ENCODE measurements at regions not wholly inside any gene's neighbourhood (a gene's known extent, or its start where the extent isn't known, plus 50 kb on each side); places are given as distances from the start of the nearest gene placed in this dataset.

- no peaks in the 10 kb centered on the region for H3K9me3 ChIP-seq
- no peak for TF ChIP-seq POLR2A (IDR thresholded peaks at IDR 0.05)
- no peak for TF ChIP-seq EP300 (IDR thresholded peaks at IDR 0.05)
- no peak for TF ChIP-seq POLR2AphosphoS5 (IDR thresholded peaks at IDR 0.05)
- TF ChIP-seq, protein P1, sequence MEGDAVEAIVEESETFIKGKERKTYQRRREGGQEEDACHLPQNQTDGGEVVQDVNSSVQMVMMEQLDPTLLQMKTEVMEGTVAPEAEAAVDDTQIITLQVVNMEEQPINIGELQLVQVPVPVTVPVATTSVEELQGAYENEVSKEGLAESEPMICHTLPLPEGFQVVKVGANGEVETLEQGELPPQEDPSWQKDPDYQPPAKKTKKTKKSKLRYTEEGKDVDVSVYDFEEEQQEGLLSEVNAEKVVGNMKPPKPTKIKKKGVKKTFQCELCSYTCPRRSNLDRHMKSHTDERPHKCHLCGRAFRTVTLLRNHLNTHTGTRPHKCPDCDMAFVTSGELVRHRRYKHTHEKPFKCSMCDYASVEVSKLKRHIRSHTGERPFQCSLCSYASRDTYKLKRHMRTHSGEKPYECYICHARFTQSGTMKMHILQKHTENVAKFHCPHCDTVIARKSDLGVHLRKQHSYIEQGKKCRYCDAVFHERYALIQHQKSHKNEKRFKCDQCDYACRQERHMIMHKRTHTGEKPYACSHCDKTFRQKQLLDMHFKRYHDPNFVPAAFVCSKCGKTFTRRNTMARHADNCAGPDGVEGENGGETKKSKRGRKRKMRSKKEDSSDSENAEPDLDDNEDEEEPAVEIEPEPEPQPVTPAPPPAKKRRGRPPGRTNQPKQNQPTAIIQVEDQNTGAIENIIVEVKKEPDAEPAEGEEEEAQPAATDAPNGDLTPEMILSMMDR (IDR thresholded peaks at IDR 0.05) = no peak
- DNase-seq (ENCODE audit: low spot score in 2 of 2) = no peak
- no peaks in the 10 kb centered on the region for H3K27me3 ChIP-seq
- no peak overlapping the region for H3K27ac ChIP-seq
- H3K4me1 ChIP-seq = no peaks in the 10 kb centered on the region
- WGBS = 80% methylated on average over 4 of the region's 4 CpGs
- H3K36me3 ChIP-seq = no peaks in the 10 kb centered on the region
- no peak overlapping the region for H3K4me3 ChIP-seq
These were observed 1921.4 kb upstream of the PCDH20 start for GRCh38 chr13:63337041-63337440.

GRCh38 chr13:63336549-63336948 lies 1920.9 kb upstream of the PCDH20 start:
- no peak overlapping the region for H3K27ac ChIP-seq
- no peak for TF ChIP-seq POLR2AphosphoS5 (IDR thresholded peaks at IDR 0.05)
- H3K4me1 ChIP-seq = no peaks in the 10 kb centered on the region
- H3K27me3 ChIP-seq = no peaks in the 10 kb centered on the region
- H3K9me3 ChIP-seq = no peaks in the 10 kb centered on the region
- DNase-seq (ENCODE audit: low spot score in 2 of 2) = no peak
- no peaks in the 10 kb centered on the region for H3K36me3 ChIP-seq
- WGBS = 64% methylated on average over 1 of the region's 1 CpG
- H3K4me3 ChIP-seq = no peak overlapping the region

DNA sequence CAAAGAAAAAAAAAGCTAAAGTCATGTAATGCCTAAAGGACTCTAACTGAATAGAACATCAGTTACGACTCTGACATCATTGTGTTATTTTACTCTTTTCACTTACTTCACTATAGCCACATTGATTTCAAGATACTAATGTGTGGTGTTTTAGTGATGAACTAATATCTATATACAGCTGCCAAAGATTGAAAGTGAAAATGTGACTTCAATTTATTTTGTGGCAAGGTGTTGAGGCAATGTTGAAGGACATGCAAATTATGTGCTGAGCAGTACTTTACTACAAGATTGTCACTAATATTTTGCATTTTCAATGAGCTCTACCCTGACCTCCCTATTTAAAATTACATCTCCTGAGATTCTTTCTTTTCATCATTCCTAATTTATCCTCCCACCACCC lies 1911.9 kb upstream of the PCDH20 start:
- no peak for TF ChIP-seq POLR2AphosphoS5 (IDR thresholded peaks at IDR 0.05)
- TF ChIP-seq, protein P1 (IDR thresholded peaks at IDR 0.05) = no peak
- no peak for TF ChIP-seq POLR2A (IDR thresholded peaks at IDR 0.05)
- TF ChIP-seq EP300 (IDR thresholded peaks at IDR 0.05) = no peak
- Histone ChIP-seq H3K9me3 (no peaks in the 10 kb centered on the region), H3K36me3 (no peaks in the 10 kb centered on the region), H3K27me3 (no peaks in the 10 kb centered on the region), H3K27ac (no peak overlapping the region), H3K4me1 (no peaks in the 10 kb centered on the region), H3K4me3 (no peak overlapping the region)
- no peak for DNase-seq (ENCODE audit: low spot score in 2 of 2)
- 94% methylated on average over 1 of the region's 1 CpG for WGBS

DNA sequence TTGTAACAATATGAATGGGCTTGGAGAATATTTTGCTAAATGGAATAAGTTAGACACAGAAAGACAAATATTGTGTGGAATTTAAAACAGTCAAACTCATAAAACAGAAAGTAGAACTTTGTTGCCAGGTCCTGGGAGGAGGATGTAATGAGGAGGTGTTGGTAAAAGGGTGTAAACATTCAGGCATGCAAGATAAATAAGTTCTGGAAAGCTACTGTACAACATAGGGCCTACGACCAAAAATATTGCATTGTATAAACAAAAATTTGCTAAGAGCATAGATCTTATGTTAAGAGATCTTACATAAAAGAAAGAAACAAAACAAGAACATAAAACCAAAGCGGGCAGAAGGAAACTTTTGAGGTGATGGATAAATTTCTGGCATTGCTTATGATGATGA lies 1907.8 kb upstream of the PCDH20 start:
- 84% methylated on average over 2 of the region's 2 CpGs for WGBS
- Histone ChIP-seq H3K4me1 (no peaks in the 10 kb centered on the region), H3K4me3 (no peak overlapping the region), H3K36me3 (no peaks in the 10 kb centered on the region), H3K27ac (no peak overlapping the region), H3K9me3 (no peaks in the 10 kb centered on the region), H3K27me3 (no peaks in the 10 kb centered on the region)
- no peak for TF ChIP-seq EP300 (IDR thresholded peaks at IDR 0.05)
- TF ChIP-seq, protein P1 (IDR thresholded peaks at IDR 0.05) = no peak
- no peak for TF ChIP-seq POLR2AphosphoS5 (IDR thresholded peaks at IDR 0.05)
- TF ChIP-seq POLR2A (IDR thresholded peaks at IDR 0.05) = no peak
- DNase-seq (ENCODE audit: low spot score in 2 of 2) = no peak

DNA sequence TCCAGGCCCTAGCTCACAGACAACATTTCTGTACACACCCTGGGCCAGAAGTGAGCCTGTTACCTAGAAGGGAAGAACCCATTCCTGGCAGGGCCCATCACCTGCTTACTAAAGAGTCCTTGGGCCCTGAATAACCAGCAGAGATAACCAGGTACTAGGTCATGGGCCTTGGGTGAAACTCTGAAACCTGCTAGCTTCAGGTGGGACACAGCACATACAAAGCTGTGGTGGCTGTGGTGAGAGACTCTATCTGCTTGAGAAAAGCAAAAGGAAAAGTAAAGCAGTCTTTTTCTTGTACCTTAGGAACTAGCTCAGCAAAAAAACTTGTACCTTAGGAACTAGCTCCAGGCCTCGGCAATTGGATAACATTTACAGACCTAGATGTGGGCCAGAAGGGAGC lies 1895.9 kb upstream of the PCDH20 start:
- no peaks in the 10 kb centered on the region for H3K9me3 ChIP-seq
- TF ChIP-seq, protein P1 (IDR thresholded peaks at IDR 0.05) = no peak
- TF ChIP-seq POLR2AphosphoS5 (IDR thresholded peaks at IDR 0.05) = no peak
- TF ChIP-seq EP300 (IDR thresholded peaks at IDR 0.05) = no peak
- no peak for TF ChIP-seq POLR2A (IDR thresholded peaks at IDR 0.05)
- H3K36me3 ChIP-seq = no peaks in the 10 kb centered on the region
- 92% methylated on average over 1 of the region's 1 CpG for WGBS
- no peak overlapping the region for H3K27ac ChIP-seq
- no peaks in the 10 kb centered on the region for H3K27me3 ChIP-seq
- no peaks in the 10 kb centered on the region for H3K4me1 ChIP-seq
- DNase-seq (ENCODE audit: low spot score in 2 of 2) = no peak
- H3K4me3 ChIP-seq = no peak overlapping the region

GRCh38 chr13:63308549-63309165 lies 1893.0 kb upstream of the PCDH20 start:
- Histone ChIP-seq H3K4me1 (no peaks in the 10 kb centered on the region), H3K36me3 (no peaks in the 10 kb centered on the region), H3K4me3 (no peak overlapping the region), H3K9me3 (peaks cover 5% of the 10 kb centered on the region), H3K27ac (no peak overlapping the region), H3K27me3 (no peaks in the 10 kb centered on the region)
- TF ChIP-seq POLR2A (IDR thresholded peaks at IDR 0.05) (no peak), EP300 (IDR thresholded peaks at IDR 0.05) (no peak), POLR2AphosphoS5 (IDR thresholded peaks at IDR 0.05) (no peak)
- TF ChIP-seq, protein P1 (IDR thresholded peaks at IDR 0.05) = no peak
- DNase-seq (ENCODE audit: low spot score in 2 of 2) = no peak
- 52% methylated on average over 5 of the region's 5 CpGs for WGBS

All from suprapubic skin (tissue), 4 donors.